ENCODE measurements at regions not wholly inside any gene's neighbourhood (a gene's known extent, or its start where the extent isn't known, plus 50 kb on each side); places are given as distances from the start of the nearest gene placed in this dataset.

DNA sequence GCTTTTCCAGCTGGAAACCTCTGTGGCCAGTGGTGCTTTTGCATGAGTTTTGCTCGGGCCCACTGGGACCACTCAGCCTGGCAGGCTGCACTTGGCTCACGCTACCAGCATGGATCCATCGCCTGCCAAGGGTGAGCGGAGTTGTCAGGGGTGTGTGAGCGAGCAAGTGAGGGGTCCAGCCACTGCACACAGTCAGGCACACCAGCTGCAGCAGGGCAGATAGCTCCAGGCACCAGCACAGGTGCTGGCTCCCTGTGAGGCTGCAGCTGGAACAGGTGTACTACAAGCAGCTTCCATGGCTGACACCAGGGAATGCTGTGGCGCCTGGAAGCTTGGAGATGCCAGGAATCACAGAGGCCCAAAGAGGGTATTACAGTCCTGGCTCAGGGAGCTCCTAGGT, 391.2 kb upstream of the SGCD start (continued):
- no peak for TF ChIP-seq BCL11A (IDR thresholded peaks at IDR 0.05; ENCODE audit: low read depth in 2 of 2, low read length in 2 of 2)
- TF ChIP-seq GABPA (IDR thresholded peaks at IDR 0.05; ENCODE audit: borderline replicate concordance, insufficient read depth, low read length), result no peak
- no peak for TF ChIP-seq NRF1 (IDR thresholded peaks at IDR 0.05; ENCODE audit: low read depth, low read length)
- TF ChIP-seq GTF2F1 (IDR thresholded peaks at IDR 0.05; ENCODE audit: borderline replicate concordance, low read depth, low read length), result no peak
- TF ChIP-seq HDAC6 (IDR thresholded peaks at IDR 0.05; ENCODE audit: low read depth, low read length), result no peak
- no peak for TF ChIP-seq ATF2 (IDR thresholded peaks at IDR 0.05; ENCODE audit: low read length)

All from H1 (cell line).